ENCODE measurements at regions not wholly inside any gene's neighbourhood (a gene's known extent, or its start where the extent isn't known, plus 50 kb on each side); places are given as distances from the start of the nearest gene placed in this dataset.

GRCh38 chr4:128615197-128615596 lies 194.3 kb upstream of the JADE1 start:
- Histone ChIP-seq H4K8ac (ENCODE audit: low read depth in 2 of 2, low read length in 2 of 2) (no peak overlapping the region), H3K56ac (ENCODE audit: extremely low read depth, insufficient read depth, low read length) (no peak overlapping the region), H3K4me1 (ENCODE audit: control insufficient read depth, insufficient read depth, low read length) (no peaks in the 10 kb centered on the region), H2BK120ac (ENCODE audit: low read depth, low read length) (no peak overlapping the region), H3K4ac (ENCODE audit: low read depth, low read length) (no peak overlapping the region), H3K9me3 (ENCODE audit: control insufficient read depth, insufficient read depth, low read length) (no peaks in the 10 kb centered on the region), H3K79me1 (ENCODE audit: low read depth in 1 of 2, low read length in 2 of 2) (no peaks in the 10 kb centered on the region), H2AK9ac (replicated peaks; ENCODE audit: low read depth, low read length, poor library complexity) (no peak overlapping the region), H4K91ac (ENCODE audit: insufficient read depth, low read depth, low read length) (no peak overlapping the region), H3K9ac (ENCODE audit: low read depth, low read length) (no peak overlapping the region), H3K27me3 (ENCODE audit: control insufficient read depth, insufficient read depth, low read length) (no peaks in the 10 kb centered on the region), H4K20me1 (ENCODE audit: insufficient read depth, low read length) (no peaks in the 10 kb centered on the region), H3K14ac (replicated peaks; ENCODE audit: low read depth, low read length) (no peak overlapping the region), H3K4me2 (ENCODE audit: low read depth, low read length) (no peak overlapping the region), H3K23ac (ENCODE audit: low read depth, low read length) (no peak overlapping the region), H2BK15ac (ENCODE audit: low read depth, low read length) (no peak overlapping the region), H3K27ac (ENCODE audit: insufficient read depth, low read length) (no peak overlapping the region), H3K4me3 (ENCODE audit: insufficient read depth, low read depth, low read length) (no peak overlapping the region), H2AK5ac (ENCODE audit: low read depth, low read length) (no peak overlapping the region), H2AFZ (replicated peaks; ENCODE audit: low read length, poor library complexity) (no peak overlapping the region), H3K9me1 (ENCODE audit: insufficient read depth, low read length) (no peaks in the 10 kb centered on the region), H2BK5ac (ENCODE audit: low read depth, low read length, poor library complexity, severe bottlenecking) (no peak overlapping the region), H3K18ac (ENCODE audit: low read depth, low read length) (no peak overlapping the region), H3K36me3 (ENCODE audit: control insufficient read depth, insufficient read depth, low read length) (no peaks in the 10 kb centered on the region), H2BK20ac (ENCODE audit: low read depth, low read length) (no peak overlapping the region), H4K5ac (ENCODE audit: low read depth, low read length) (no peak overlapping the region)
- dilution Hi-C loops (cut with HindIII; ENCODE audit: low sequenced_read_pairs, unreplicated experiment), result no loop called here
- no peak for ATAC-seq (ENCODE audit: low read depth)
- intact Hi-C loops (cut with micrococcal nuclease), result no loop called here
- ChIA-PET CTCF (interaction anchor here (0.5 kb wide), 1 partner anchor 93 kb away, joined by 5 read pairs; no protein-coding TSS in a partner anchor), POLR2A (ENCODE audit: unreplicated experiment) (no interaction called here)
- no TSS peak for BruUV-seq (replicated peaks)
- in situ Hi-C loops (cut with MboI; ENCODE audit: low sequenced_read_pairs), result no loop called here
- DNase-seq, result no peak
- TF ChIP-seq FOS (IDR thresholded peaks at IDR 0.05; ENCODE audit: low read depth, low read length), result no peak
- TF ChIP-seq BHLHE40 (IDR thresholded peaks at IDR 0.05; ENCODE audit: low read depth, low read length), result no peak
- no peak for TF ChIP-seq MAZ (IDR thresholded peaks at IDR 0.05; ENCODE audit: borderline replicate concordance, low read depth, low read length)
- no peak for TF ChIP-seq CEBPB (IDR thresholded peaks at IDR 0.05; ENCODE audit: low read depth, low read length)
- no peak for TF ChIP-seq NFE2L2 (IDR thresholded peaks at IDR 0.05; ENCODE audit: low read depth, low read length)
- TF ChIP-seq SMC3 (IDR thresholded peaks at IDR 0.05; ENCODE audit: low read depth, low read length), result no peak
- no peak for TF ChIP-seq RFX5 (IDR thresholded peaks at IDR 0.05; ENCODE audit: low read depth, low read length)

Measured in IMR-90 (cell line).